ENCODE measurements at regions not wholly inside any gene's neighbourhood (a gene's known extent, or its start where the extent isn't known, plus 50 kb on each side); places are given as distances from the start of the nearest gene placed in this dataset.

- Histone ChIP-seq H3K9me1 (replicated peaks; ENCODE audit: control insufficient read depth, extremely low read depth, insufficient read depth, low read length) (no peaks in the 10 kb centered on the region), H3K9ac (replicated peaks; ENCODE audit: extremely low read depth, insufficient read depth, low read length) (no peak overlapping the region), H3K4me3 (replicated peaks in 1 of 3; ENCODE audit: insufficient read depth in 1 of 3, low read depth in 1 of 3, low read length in 3 of 3) (no peak overlapping the region), H3K36me3 (ENCODE audit: control insufficient read depth in 2 of 2, extremely low read depth in 1 of 2, insufficient read depth in 2 of 2, low read length in 2 of 2) (no peaks in the 10 kb centered on the region), H3K79me2 (ENCODE audit: control insufficient read depth, insufficient read depth, low read length) (no peaks in the 10 kb centered on the region), H3K27me3 (ENCODE audit: control insufficient read depth in 2 of 2, insufficient read depth in 2 of 2, low read length in 2 of 2) (no peaks in the 10 kb centered on the region), H3K9me3 (replicated peaks; ENCODE audit: control insufficient read depth, insufficient read depth, low read length) (peaks cover 2% of the 10 kb centered on the region), H4K20me1 (replicated peaks; ENCODE audit: control insufficient read depth, extremely low read depth, insufficient read depth, low read length) (no peaks in the 10 kb centered on the region), H3K4me2 (ENCODE audit: insufficient read depth, low read length) (no peak overlapping the region), H3K4me1 (ENCODE audit: control insufficient read depth, extremely low read depth, insufficient read depth, low read length) (no peaks in the 10 kb centered on the region), H2AFZ (ENCODE audit: low read depth, low read length) (no peak overlapping the region), H3K27ac (ENCODE audit: insufficient read depth, low read depth, low read length) (no peak overlapping the region)
- intact Hi-C loops (cut with micrococcal nuclease): no loop called here
- POLR2A ChIA-PET: no interaction called here
- FAIRE-seq (no peak), DNase-seq (ENCODE audit: low read depth, low spot score) (no peak)
- TF ChIP-seq MYC (IDR thresholded peaks at IDR 0.05; ENCODE audit: low read depth, low read length): no peak
- no TSS peak for BruUV-seq (replicated peaks)
- CTCF ChIA-PET: no interaction called here
- dilution Hi-C loops (cut with MboI; ENCODE audit: extremely low pct_ligation_motif_present, low sequenced_read_pairs): no loop called here
Measured at GRCh38 chr20:16947479-16947878, 199.3 kb downstream of the OTOR start.

GRCh38 chr20:16951876-16952275 is 203.7 kb downstream of the OTOR start:
- BruUV-seq (replicated peaks): no TSS peak
- peaks cover 2% of the 10 kb centered on the region for H3K9me3 ChIP-seq (replicated peaks; ENCODE audit: control insufficient read depth, insufficient read depth, low read length)
- POLR2A ChIA-PET: no interaction called here
- dilution Hi-C loops (cut with MboI; ENCODE audit: extremely low pct_ligation_motif_present, low sequenced_read_pairs) (no loop called here), intact Hi-C loops (cut with micrococcal nuclease) (no loop called here)
- H3K4me1 ChIP-seq (ENCODE audit: control insufficient read depth, extremely low read depth, insufficient read depth, low read length): no peaks in the 10 kb centered on the region
- H4K20me1 ChIP-seq (replicated peaks; ENCODE audit: control insufficient read depth, extremely low read depth, insufficient read depth, low read length): no peaks in the 10 kb centered on the region
- no peaks in the 10 kb centered on the region for H3K79me2 ChIP-seq (ENCODE audit: control insufficient read depth, insufficient read depth, low read length)
- H3K9ac ChIP-seq (replicated peaks; ENCODE audit: extremely low read depth, insufficient read depth, low read length): no peak overlapping the region
- H2AFZ ChIP-seq (ENCODE audit: low read depth, low read length): no peak overlapping the region
- H3K4me2 ChIP-seq (ENCODE audit: insufficient read depth, low read length): no peak overlapping the region
- H3K4me3 ChIP-seq (replicated peaks in 1 of 3; ENCODE audit: insufficient read depth in 1 of 3, low read depth in 1 of 3, low read length in 3 of 3): no peak overlapping the region
- FAIRE-seq (no peak), DNase-seq (ENCODE audit: low read depth, low spot score) (no peak)
- no peaks in the 10 kb centered on the region for H3K27me3 ChIP-seq (ENCODE audit: control insufficient read depth in 2 of 2, insufficient read depth in 2 of 2, low read length in 2 of 2)
- CTCF ChIA-PET: no interaction called here
- no peaks in the 10 kb centered on the region for H3K36me3 ChIP-seq (ENCODE audit: control insufficient read depth in 2 of 2, extremely low read depth in 1 of 2, insufficient read depth in 2 of 2, low read length in 2 of 2)
- TF ChIP-seq, protein P1, sequence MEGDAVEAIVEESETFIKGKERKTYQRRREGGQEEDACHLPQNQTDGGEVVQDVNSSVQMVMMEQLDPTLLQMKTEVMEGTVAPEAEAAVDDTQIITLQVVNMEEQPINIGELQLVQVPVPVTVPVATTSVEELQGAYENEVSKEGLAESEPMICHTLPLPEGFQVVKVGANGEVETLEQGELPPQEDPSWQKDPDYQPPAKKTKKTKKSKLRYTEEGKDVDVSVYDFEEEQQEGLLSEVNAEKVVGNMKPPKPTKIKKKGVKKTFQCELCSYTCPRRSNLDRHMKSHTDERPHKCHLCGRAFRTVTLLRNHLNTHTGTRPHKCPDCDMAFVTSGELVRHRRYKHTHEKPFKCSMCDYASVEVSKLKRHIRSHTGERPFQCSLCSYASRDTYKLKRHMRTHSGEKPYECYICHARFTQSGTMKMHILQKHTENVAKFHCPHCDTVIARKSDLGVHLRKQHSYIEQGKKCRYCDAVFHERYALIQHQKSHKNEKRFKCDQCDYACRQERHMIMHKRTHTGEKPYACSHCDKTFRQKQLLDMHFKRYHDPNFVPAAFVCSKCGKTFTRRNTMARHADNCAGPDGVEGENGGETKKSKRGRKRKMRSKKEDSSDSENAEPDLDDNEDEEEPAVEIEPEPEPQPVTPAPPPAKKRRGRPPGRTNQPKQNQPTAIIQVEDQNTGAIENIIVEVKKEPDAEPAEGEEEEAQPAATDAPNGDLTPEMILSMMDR (IDR thresholded peaks at IDR 0.05; ENCODE audit: extremely low read depth in 1 of 2, insufficient read depth in 1 of 2, low read depth in 1 of 2, low read length in 2 of 2): no peak
- no peak for TF ChIP-seq GATA2 (IDR thresholded peaks at IDR 0.05; ENCODE audit: insufficient read depth, insufficient read length, low read depth, low read length)
- no peak for TF ChIP-seq MYC (IDR thresholded peaks at IDR 0.05; ENCODE audit: low read depth, low read length)
- no peak for TF ChIP-seq FOS (IDR thresholded peaks at IDR 0.05; ENCODE audit: borderline replicate concordance, insufficient read depth, low read length)
- H3K27ac ChIP-seq (ENCODE audit: insufficient read depth, low read depth, low read length): no peak overlapping the region
- no peaks in the 10 kb centered on the region for H3K9me1 ChIP-seq (replicated peaks; ENCODE audit: control insufficient read depth, extremely low read depth, insufficient read depth, low read length)
